HepG2 (cell line): ENCODE measurements at regions not wholly inside any gene's neighbourhood (a gene's known extent, or its start where the extent isn't known, plus 50 kb on each side); places are given as distances from the start of the nearest gene placed in this dataset.

Source experiments
- ATAC-seq: fragments of 200-7000 bp; cut with Tn5 transposase; 3 replicates; pipeline ENCODE4 v1.9.1; 2020; ENCODE audit warnings: mild to moderate bottlenecking, moderate library complexity
- BruUV-seq: library from RNA; stranded (reverse); fragments of 400-500 nt; replicated peaks from 2 replicates; lab custom pipeline; 2021; lab: Mats Ljungman, UMichigan
- CTCF ChIA-PET: fragments of 300-600 bp; formaldehyde crosslinking; extraction: SDS; loops from one replicate; lab custom pipeline; 2021; ENCODE audit warnings: low total read pairs, inconsistent platforms, low intra/inter-chr PET ratio; lab: Yijun Ruan, JAX
- POLR2A ChIA-PET: fragments of 350-600 bp; sonication (Branson Sonifier 250); formaldehyde crosslinking; loops from one replicate; lab custom pipeline; 2020; ENCODE audit warnings: antibody characterized with exemption, inconsistent platforms; lab: Yijun Ruan, JAX
- DNase-seq: peaks from one replicate; pipeline ENCODE4 v3.0.0-alpha.2; 2015; ENCODE audit warnings: low spot score
- FAIRE-seq: peaks from 3 replicates; lab custom pipeline; 2011; peaks lifted over from hg19 to GRCh38; lab: Jason Lieb, UNC
- H2AFZ ChIP-seq: one replicate; pipeline ENCODE4 v1.6.1; 2011; ENCODE audit warnings: low read length, inconsistent platforms
- H3K27ac ChIP-seq: fragments of 300-600 bp; 3 replicates; pipeline ENCODE4 v1.8.0; 2011; ENCODE audit warnings: mixed run types, mild to moderate bottlenecking, mixed read lengths, low read length, inconsistent platforms; ENCODE audit not compliant: insufficient read depth; ENCODE audit errors: extremely low read length
- H3K27me3 ChIP-seq, 2 experiments: fragments of 200-600 bp in 1 of 2; 2 replicates in 1 of 2; 3 replicates in 1 of 2; pipeline versions ENCODE4 v1.6.0 to v1.8.0; 2011; ENCODE audit warnings: low read length in 2 of 2, mild to moderate bottlenecking in 2 of 2, moderate library complexity in 2 of 2, inconsistent platforms in 1 of 2; ENCODE audit not compliant: insufficient read depth in 2 of 2, control insufficient read depth in 1 of 2
- H3K36me3 ChIP-seq, 2 experiments: fragments of 200-600 bp in 1 of 2; replicated peaks in 1 of 2; 2 replicates in 1 of 2; 3 replicates in 1 of 2; pipeline versions ENCODE4 v1.5.1 to v1.8.0; 2011; ENCODE audit warnings: low read length in 2 of 2, inconsistent platforms in 1 of 2; ENCODE audit not compliant: insufficient read depth in 2 of 2, control insufficient read depth in 1 of 2
- H3K4me1 ChIP-seq: 2 replicates; pipeline ENCODE4 v1.5.1; 2012; ENCODE audit warnings: low read length, inconsistent platforms; ENCODE audit not compliant: insufficient read depth
- H3K4me2 ChIP-seq: 2 replicates; pipeline ENCODE4 v1.6.0; 2011; ENCODE audit warnings: low read depth, low read length, inconsistent platforms
- H3K4me3 ChIP-seq, 3 experiments: fragments of 200-600 bp in 1 of 3; sonication (generic), shearing (Covaris generic) in 1 of 3; replicated peaks in 1 of 3; 2 replicates each; pipeline ENCODE4 v1.5.1; 2011 to 2016; ENCODE audit warnings: low read length in 3 of 3, inconsistent platforms in 2 of 3, low read depth in 2 of 3, mild to moderate bottlenecking in 2 of 3, control low read depth in 1 of 3, mixed read lengths in 1 of 3; ENCODE audit not compliant: insufficient read depth in 1 of 3
- H3K79me2 ChIP-seq: one replicate; pipeline ENCODE4 v1.6.1; 2011; ENCODE audit warnings: low read length, inconsistent platforms; ENCODE audit not compliant: insufficient read depth
- H3K9ac ChIP-seq: 2 replicates; pipeline ENCODE4 v1.6.0; 2011; ENCODE audit warnings: mild to moderate bottlenecking, low read depth, low read length, inconsistent platforms; ENCODE audit not compliant: insufficient read depth
- H3K9me3 ChIP-seq: 2 replicates; pipeline ENCODE4 v1.5.1; 2012; ENCODE audit warnings: mild to moderate bottlenecking, low read length
- H4K20me1 ChIP-seq: 2 replicates; pipeline ENCODE4 v1.6.0; 2011; ENCODE audit warnings: inconsistent platforms, mild to moderate bottlenecking, low read length, moderate library complexity; ENCODE audit not compliant: insufficient read depth
- DMTF1 ChIP-seq: sonication (generic); formaldehyde crosslinking; IDR thresholded peaks from 2 replicates; pipeline ENCODE4 v1.4.0; 2020; ENCODE audit warnings: mild to moderate bottlenecking, missing genetic modification reagents
- GTF2F1 ChIP-seq: fragments of 150-350 bp; IDR thresholded peaks from 2 replicates; pipeline ENCODE4 v1.6.1; 2014; ENCODE audit warnings: low read length
- IKZF5 ChIP-seq: IDR thresholded peaks from 2 replicates; pipeline ENCODE4 v1.6.1; 2018; ENCODE audit warnings: missing genetic modification reagents, mild to moderate bottlenecking, missing compliant biosample characterization
- MXD4 ChIP-seq: IDR thresholded peaks from 2 replicates; pipeline ENCODE4 v1.6.1; 2016; ENCODE audit warnings: mild to moderate bottlenecking, missing biosample characterization, missing genetic modification reagents
- MYNN ChIP-seq: sonication (generic); formaldehyde crosslinking; IDR thresholded peaks from 2 replicates; pipeline ENCODE4 v1.4.0; 2020; ENCODE audit warnings: mild to moderate bottlenecking, low read depth, missing genetic modification reagents
- TMF1 ChIP-seq: sonication (generic); formaldehyde crosslinking; IDR thresholded peaks from 2 replicates; pipeline ENCODE4 v1.8.1; 2022; ENCODE audit warnings: low read depth, missing genetic modification reagents
- ZFP37 ChIP-seq: sonication (generic); formaldehyde crosslinking; IDR thresholded peaks from 2 replicates; pipeline ENCODE4 v1.4.0; 2020; ENCODE audit warnings: missing genetic modification reagents, borderline replicate concordance
- ZNF101 ChIP-seq: sonication (generic); formaldehyde crosslinking; IDR thresholded peaks from 2 replicates; pipeline ENCODE4 v1.4.0; 2020; ENCODE audit warnings: mild to moderate bottlenecking, low read depth, missing genetic modification reagents, borderline replicate concordance
- ZNF337 ChIP-seq: sonication (generic); formaldehyde crosslinking; IDR thresholded peaks from 2 replicates; pipeline ENCODE4 v1.5.1; 2020; ENCODE audit warnings: missing genetic modification reagents, low read depth, mild to moderate bottlenecking, borderline replicate concordance
- ZNF543 ChIP-seq: sonication (generic); formaldehyde crosslinking; IDR thresholded peaks from 2 replicates; pipeline ENCODE4 v1.4.0; 2020; ENCODE audit warnings: mild to moderate bottlenecking, missing genetic modification reagents
- ZNF652 ChIP-seq: IDR thresholded peaks from 2 replicates; pipeline ENCODE4 v1.6.1; 2016; ENCODE audit warnings: low read depth, borderline replicate concordance
- ZNF773 ChIP-seq: sonication (generic); formaldehyde crosslinking; IDR thresholded peaks from 2 replicates; pipeline ENCODE4 v1.4.0; 2020; ENCODE audit warnings: missing genetic modification reagents, borderline replicate concordance
- in situ Hi-C: cut with HindIII; loops from 2 replicates; pipeline ENCODE4 v1.10.0; 2017; ENCODE audit warnings: low pct_unique_long_range_greater_than_20kb; ENCODE audit not compliant: extremely low pct_ligation_motif_present
- intact Hi-C: fragments of 100-400 bp; cut with micrococcal nuclease; formaldehyde crosslinking; loops from one replicate; pipeline ENCODE4 v1.10.0; 2022; ENCODE audit not compliant: unreplicated experiment
- TF ChIP-seq, protein P1 (sequence below): sonication (generic); formaldehyde crosslinking; IDR thresholded peaks from 2 replicates; pipeline ENCODE4 v1.9.0; 2021; ENCODE audit warnings: missing genetic modification reagents, mild to moderate bottlenecking, borderline replicate concordance
- TF ChIP-seq, protein P2 (sequence below): IDR thresholded peaks from 2 replicates; pipeline ENCODE4 v1.6.1; 2016; ENCODE audit warnings: mild to moderate bottlenecking, missing biosample characterization, missing genetic modification reagents

- Histone ChIP-seq H3K27me3 (no peaks in the 10 kb centered on the region), H4K20me1 (no peaks in the 10 kb centered on the region), H3K9me3 (peaks cover 20% of the 10 kb centered on the region), H3K9ac (no peak overlapping the region), H3K4me3 (no peak overlapping the region), H3K36me3 (no peaks in the 10 kb centered on the region), H3K4me1 (no peaks in the 10 kb centered on the region), H3K4me2 (no peak overlapping the region), H3K27ac (no peak overlapping the region), H3K79me2 (no peaks in the 10 kb centered on the region), H2AFZ (no peak overlapping the region)
- FAIRE-seq (no peak), ATAC-seq (no peak), DNase-seq (no peak)
- TF ChIP-seq ZNF337 (CRISPR knock-in tag) (no peak), MXD4 (no peak), ZNF773 (CRISPR knock-in tag) (no peak), IKZF5 (CRISPR knock-in tag) (no peak), ZNF543 (CRISPR knock-in tag) (no peak), ZFP37 (CRISPR knock-in tag) (no peak), ZNF101 (no peak), TMF1 (CRISPR knock-in tag) (no peak), GTF2F1 (no peak), MYNN (CRISPR knock-in tag) (no peak), ZNF652 (CRISPR knock-in tag) (no peak), DMTF1 (CRISPR knock-in tag) (no peak)
- TF ChIP-seq, protein P1, sequence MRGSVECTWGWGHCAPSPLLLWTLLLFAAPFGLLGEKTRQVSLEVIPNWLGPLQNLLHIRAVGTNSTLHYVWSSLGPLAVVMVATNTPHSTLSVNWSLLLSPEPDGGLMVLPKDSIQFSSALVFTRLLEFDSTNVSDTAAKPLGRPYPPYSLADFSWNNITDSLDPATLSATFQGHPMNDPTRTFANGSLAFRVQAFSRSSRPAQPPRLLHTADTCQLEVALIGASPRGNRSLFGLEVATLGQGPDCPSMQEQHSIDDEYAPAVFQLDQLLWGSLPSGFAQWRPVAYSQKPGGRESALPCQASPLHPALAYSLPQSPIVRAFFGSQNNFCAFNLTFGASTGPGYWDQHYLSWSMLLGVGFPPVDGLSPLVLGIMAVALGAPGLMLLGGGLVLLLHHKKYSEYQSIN (CRISPR knock-in tag), result no peak
- TF ChIP-seq, protein P2, sequence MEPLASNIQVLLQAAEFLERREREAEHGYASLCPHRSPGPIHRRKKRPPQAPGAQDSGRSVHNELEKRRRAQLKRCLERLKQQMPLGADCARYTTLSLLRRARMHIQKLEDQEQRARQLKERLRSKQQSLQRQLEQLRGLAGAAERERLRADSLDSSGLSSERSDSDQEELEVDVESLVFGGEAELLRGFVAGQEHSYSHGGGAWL (CRISPR knock-in tag), result no peak
- POLR2A ChIA-PET, result no interaction called here
- intact Hi-C loops (no loop called here), in situ Hi-C loops (no loop called here)
- CTCF ChIA-PET, result no interaction called here
- BruUV-seq, result no TSS peak
Measured at GRCh38 chrX:82675104-82675503, 833.0 kb upstream of the POU3F4 start.
